22Rv1 (cell line): ENCODE measurements at regions not wholly inside any gene's neighbourhood (a gene's known extent, or its start where the extent isn't known, plus 50 kb on each side); places are given as distances from the start of the nearest gene placed in this dataset.

Source experiments
- ZFX ChIP-seq: fragments of 450-650 bp; IDR thresholded peaks from 2 replicates; pipeline ENCODE4 v1.6.1; 2017; ENCODE audit warnings: antibody characterized with exemption, borderline replicate concordance
- TF ChIP-seq, protein P1 (sequence below): fragments of 450-650 bp; IDR thresholded peaks from 2 replicates; pipeline ENCODE4 v1.5.1; 2017; ENCODE audit warnings: mild to moderate bottlenecking

DNA sequence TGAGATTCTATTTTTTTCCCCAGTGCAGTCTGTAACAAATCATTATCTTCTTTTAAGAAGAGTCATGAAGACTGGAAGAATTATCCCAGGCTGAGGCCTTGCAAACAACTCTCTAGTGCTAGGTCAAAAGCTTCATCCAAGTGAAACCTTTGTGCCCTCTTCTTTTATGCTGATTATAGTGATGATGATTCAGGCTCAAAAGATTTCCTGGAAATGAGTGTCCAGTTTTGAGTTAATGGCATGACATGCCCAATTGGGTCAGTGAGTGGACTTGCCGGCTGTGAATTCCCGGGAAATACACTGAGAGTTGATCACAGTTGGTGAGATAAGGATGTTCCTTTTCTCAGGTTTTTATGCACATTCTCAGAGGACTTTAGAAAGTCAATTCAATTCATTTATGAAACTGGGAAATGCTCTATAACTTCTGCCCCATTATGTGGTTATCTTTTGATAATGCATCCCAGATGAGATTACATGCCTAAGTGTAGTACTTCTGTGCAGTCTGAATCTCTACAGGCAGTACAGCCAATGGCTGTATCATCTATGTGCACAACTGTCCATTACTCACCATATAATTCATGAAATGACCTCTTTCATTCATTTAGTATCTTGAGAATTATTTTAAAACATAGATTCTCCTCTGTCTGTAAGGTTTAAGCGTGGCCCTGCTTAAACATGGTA lies 66.2 kb downstream of the S1PR1 start:
- TF ChIP-seq, protein P1, sequence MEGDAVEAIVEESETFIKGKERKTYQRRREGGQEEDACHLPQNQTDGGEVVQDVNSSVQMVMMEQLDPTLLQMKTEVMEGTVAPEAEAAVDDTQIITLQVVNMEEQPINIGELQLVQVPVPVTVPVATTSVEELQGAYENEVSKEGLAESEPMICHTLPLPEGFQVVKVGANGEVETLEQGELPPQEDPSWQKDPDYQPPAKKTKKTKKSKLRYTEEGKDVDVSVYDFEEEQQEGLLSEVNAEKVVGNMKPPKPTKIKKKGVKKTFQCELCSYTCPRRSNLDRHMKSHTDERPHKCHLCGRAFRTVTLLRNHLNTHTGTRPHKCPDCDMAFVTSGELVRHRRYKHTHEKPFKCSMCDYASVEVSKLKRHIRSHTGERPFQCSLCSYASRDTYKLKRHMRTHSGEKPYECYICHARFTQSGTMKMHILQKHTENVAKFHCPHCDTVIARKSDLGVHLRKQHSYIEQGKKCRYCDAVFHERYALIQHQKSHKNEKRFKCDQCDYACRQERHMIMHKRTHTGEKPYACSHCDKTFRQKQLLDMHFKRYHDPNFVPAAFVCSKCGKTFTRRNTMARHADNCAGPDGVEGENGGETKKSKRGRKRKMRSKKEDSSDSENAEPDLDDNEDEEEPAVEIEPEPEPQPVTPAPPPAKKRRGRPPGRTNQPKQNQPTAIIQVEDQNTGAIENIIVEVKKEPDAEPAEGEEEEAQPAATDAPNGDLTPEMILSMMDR, result no peak
- no peak for TF ChIP-seq ZFX
